Astrocyte (in vitro differentiated cells and primary cell): ENCODE measurements at regions not wholly inside any gene's neighbourhood (a gene's known extent, or its start where the extent isn't known, plus 50 kb on each side); places are given as distances from the start of the nearest gene placed in this dataset.

Experiments
- DNase-seq: peaks from one replicate; pipeline ENCODE4 v3.0.0-alpha.2; 2010; ENCODE audit warnings: low read depth
- FAIRE-seq: peaks from 2 replicates; lab custom pipeline; 2011; peaks lifted over from hg19 to GRCh38; lab: Jason Lieb, UNC
- H2AFZ ChIP-seq: 2 replicates; pipeline ENCODE4 v1.6.0; 2012; ENCODE audit warnings: low read depth, low read length, inconsistent platforms
- H3K27ac ChIP-seq: 2 replicates; pipeline ENCODE4 v1.5.1; 2011; ENCODE audit warnings: low read depth, low read length, inconsistent platforms
- H3K27me3 ChIP-seq: 2 replicates; pipeline ENCODE4 v1.6.0; 2011; ENCODE audit warnings: low read length, inconsistent platforms; ENCODE audit not compliant: insufficient read depth
- H3K36me3 ChIP-seq: 2 replicates; pipeline ENCODE4 v1.5.1; 2011; ENCODE audit warnings: low read length, inconsistent platforms; ENCODE audit not compliant: insufficient read depth
- H3K4me1 ChIP-seq: 2 replicates; pipeline ENCODE4 v1.5.1; 2011; ENCODE audit warnings: low read length, inconsistent platforms; ENCODE audit not compliant: insufficient read depth
- H3K4me2 ChIP-seq: 2 replicates; pipeline ENCODE4 v1.6.0; 2012; ENCODE audit warnings: low read length, inconsistent platforms
- H3K4me3 ChIP-seq: 2 replicates; pipeline ENCODE4 v1.5.1; 2011; ENCODE audit warnings: low read depth, mild to moderate bottlenecking, low read length, inconsistent platforms; ENCODE audit not compliant: insufficient read depth
- H3K79me2 ChIP-seq: 2 replicates; pipeline ENCODE4 v1.6.0; 2012; ENCODE audit warnings: mild to moderate bottlenecking, low read length, inconsistent platforms; ENCODE audit not compliant: insufficient read depth
- H3K9ac ChIP-seq: 2 replicates; pipeline ENCODE4 v1.6.0; 2012; ENCODE audit warnings: mild to moderate bottlenecking, low read length, inconsistent platforms
- H3K9me3 ChIP-seq: 2 replicates; pipeline ENCODE4 v1.5.1; 2012; ENCODE audit warnings: low read depth, mild to moderate bottlenecking, low read length, inconsistent platforms; ENCODE audit not compliant: insufficient read depth
- H4K20me1 ChIP-seq: 2 replicates; pipeline ENCODE4 v1.6.0; 2012; ENCODE audit warnings: low read length, inconsistent platforms; ENCODE audit not compliant: insufficient read depth
- H3K27ac Mint-ChIP-seq: one replicate; pipeline ENCODE4 v1.8.0; 2021; ENCODE audit warnings: mild to moderate bottlenecking, mixed read lengths; ENCODE audit not compliant: unreplicated experiment
- H3K27me3 Mint-ChIP-seq: one replicate; pipeline ENCODE4 v1.8.0; 2021; ENCODE audit warnings: low read depth, mixed read lengths; ENCODE audit not compliant: unreplicated experiment
- H3K36me3 Mint-ChIP-seq: one replicate; pipeline ENCODE4 v1.8.0; 2021; ENCODE audit warnings: low read depth, mixed read lengths; ENCODE audit not compliant: unreplicated experiment
- H3K4me1 Mint-ChIP-seq: one replicate; pipeline ENCODE4 v1.8.0; 2021; ENCODE audit warnings: low read depth, mixed read lengths; ENCODE audit not compliant: unreplicated experiment
- H3K4me3 Mint-ChIP-seq: one replicate; pipeline ENCODE4 v1.8.0; 2021; ENCODE audit warnings: mild to moderate bottlenecking, moderate library complexity, mixed read lengths; ENCODE audit not compliant: unreplicated experiment
- H3K9me3 Mint-ChIP-seq: one replicate; pipeline ENCODE4 v1.8.0; 2021; ENCODE audit warnings: mild to moderate bottlenecking, mixed read lengths; ENCODE audit not compliant: unreplicated experiment
- CTCF ChIP-seq: IDR thresholded peaks from 2 replicates; pipeline ENCODE4 v1.5.1; 2011; ENCODE audit warnings: low read depth, mild to moderate bottlenecking, inconsistent platforms, low read length, moderate library complexity; ENCODE audit not compliant: insufficient read depth
- EZH2 ChIP-seq: IDR thresholded peaks from 2 replicates; pipeline ENCODE4 v1.6.1; 2012; ENCODE audit warnings: mild to moderate bottlenecking, low read length, inconsistent platforms; ENCODE audit not compliant: insufficient read depth

GRCh38 chr7:47715631-47716068, 133.7 kb upstream of the TNS3 start:
- Histone ChIP-seq H3K79me2 (no peaks in the 10 kb centered on the region), H4K20me1 (no peaks in the 10 kb centered on the region), H3K4me1 (no peaks in the 10 kb centered on the region), H3K9ac (no peak overlapping the region), H2AFZ (no peak overlapping the region), H3K27ac (no peak overlapping the region), H3K9me3 (no peaks in the 10 kb centered on the region), H3K27me3 (no peaks in the 10 kb centered on the region), H3K4me3 (no peak overlapping the region), H3K4me2 (no peak overlapping the region), H3K36me3 (no peaks in the 10 kb centered on the region)
- no peaks in the 10 kb centered on the region for H3K36me3 Mint-ChIP-seq
- no peaks in the 10 kb centered on the region for H3K4me1 Mint-ChIP-seq
- TF ChIP-seq EZH2 (no peak), CTCF (no peak)
- no peak overlapping the region for H3K27ac Mint-ChIP-seq
- no peak for FAIRE-seq
- H3K9me3 Mint-ChIP-seq, result no peaks in the 10 kb centered on the region
- H3K27me3 Mint-ChIP-seq, result peaks cover 2% of the 10 kb centered on the region
- DNase-seq, result no peak
- no peak overlapping the region for H3K4me3 Mint-ChIP-seq

GRCh38 chr7:47714669-47715607, 133.0 kb upstream of the TNS3 start:
- no peak overlapping the region for H3K27ac ChIP-seq
- H3K4me1 ChIP-seq, result no peaks in the 10 kb centered on the region
- no peaks in the 10 kb centered on the region for H3K9me3 ChIP-seq
- no peak overlapping the region for H3K9ac ChIP-seq
- H3K9me3 Mint-ChIP-seq, result no peaks in the 10 kb centered on the region
- no peak overlapping the region for H3K4me3 Mint-ChIP-seq
- H4K20me1 ChIP-seq, result no peaks in the 10 kb centered on the region
- no peaks in the 10 kb centered on the region for H3K36me3 ChIP-seq
- no peaks in the 10 kb centered on the region for H3K79me2 ChIP-seq
- H3K27ac Mint-ChIP-seq, result no peak overlapping the region
- no peaks in the 10 kb centered on the region for H3K36me3 Mint-ChIP-seq
- H3K4me2 ChIP-seq, result no peak overlapping the region
- TF ChIP-seq CTCF (no peak), EZH2 (no peak)
- no peak overlapping the region for H2AFZ ChIP-seq
- DNase-seq (no peak), FAIRE-seq (no peak)
- H3K4me1 Mint-ChIP-seq, result no peaks in the 10 kb centered on the region
- H3K4me3 ChIP-seq, result no peak overlapping the region
- no peaks in the 10 kb centered on the region for H3K27me3 ChIP-seq
- H3K27me3 Mint-ChIP-seq, result no peaks in the 10 kb centered on the region

GRCh38 chr7:47713595-47713994, 131.7 kb upstream of the TNS3 start:
- Histone ChIP-seq H3K4me2 (no peak overlapping the region), H4K20me1 (no peaks in the 10 kb centered on the region), H3K9me3 (no peaks in the 10 kb centered on the region), H3K4me1 (no peaks in the 10 kb centered on the region), H3K27ac (no peak overlapping the region), H2AFZ (no peak overlapping the region), H3K79me2 (no peaks in the 10 kb centered on the region), H3K27me3 (no peaks in the 10 kb centered on the region), H3K4me3 (no peak overlapping the region), H3K36me3 (no peaks in the 10 kb centered on the region), H3K9ac (no peak overlapping the region)
- H3K9me3 Mint-ChIP-seq, result no peaks in the 10 kb centered on the region
- no peaks in the 10 kb centered on the region for H3K36me3 Mint-ChIP-seq
- no peak overlapping the region for H3K4me3 Mint-ChIP-seq
- no peaks in the 10 kb centered on the region for H3K4me1 Mint-ChIP-seq
- FAIRE-seq, result no peak
- TF ChIP-seq EZH2 (no peak), CTCF (no peak)
- H3K27me3 Mint-ChIP-seq, result no peaks in the 10 kb centered on the region
- DNase-seq, result no peak
- H3K27ac Mint-ChIP-seq, result no peak overlapping the region
